GM23248 (cell line): ENCODE measurements at regions not wholly inside any gene's neighbourhood (a gene's known extent, or its start where the extent isn't known, plus 50 kb on each side); places are given as distances from the start of the nearest gene placed in this dataset.

Source experiments
- EZH2 ChIP-seq: fragments of 200-600 bp; sonication (generic); IDR thresholded peaks from 2 replicates; pipeline ENCODE4 v1.6.1; 2018; ENCODE audit warnings: antibody characterized with exemption, mild to moderate bottlenecking; ENCODE audit not compliant: insufficient read depth, poor library complexity, severe bottlenecking
- EZH2phosphoT487 ChIP-seq: fragments of 200-600 bp; sonication (generic); IDR thresholded peaks from 2 replicates; pipeline ENCODE4 v1.6.1; 2018; ENCODE audit warnings: antibody characterized with exemption, moderate library complexity, mild to moderate bottlenecking, low read depth; ENCODE audit not compliant: insufficient read depth

DNA sequence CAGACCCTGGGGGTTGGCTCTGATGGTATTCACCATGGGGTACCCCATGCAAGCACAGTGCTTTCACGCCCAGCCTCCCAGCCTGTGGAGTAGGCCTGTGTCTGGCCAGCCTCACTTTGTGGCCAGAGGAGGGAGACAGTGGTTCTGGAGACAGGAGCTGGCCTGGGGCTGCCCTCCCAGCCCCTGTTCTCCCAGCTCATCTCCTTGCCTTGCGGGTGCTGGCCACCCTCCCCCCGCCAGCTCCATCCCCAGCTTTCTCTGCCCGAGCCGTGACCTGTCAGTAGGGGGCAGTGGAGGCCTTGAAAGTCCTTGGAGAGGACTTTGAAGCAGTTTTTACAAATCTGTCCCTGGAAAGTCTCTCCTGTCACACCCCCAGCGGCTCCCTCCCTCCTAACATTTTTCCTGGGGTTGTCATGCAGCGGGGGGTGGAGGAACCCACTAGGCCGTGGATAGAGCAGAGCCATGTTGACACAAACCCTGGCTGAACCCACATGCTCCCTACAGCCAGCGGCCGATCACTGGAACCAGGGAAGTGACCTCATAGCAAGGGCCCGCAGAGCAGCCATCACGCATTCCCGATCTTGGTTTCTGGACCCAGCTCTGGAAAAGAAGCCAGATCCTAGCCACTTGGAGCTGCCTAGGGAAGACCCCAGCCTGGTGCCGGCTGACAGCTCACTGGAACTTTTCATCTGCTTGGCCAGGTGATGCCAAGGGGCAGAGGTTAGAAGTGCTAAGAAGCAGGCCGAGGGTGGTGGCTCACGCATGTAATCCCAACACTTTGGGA, 289.4 kb downstream of the SEC14L1 start:
- TF ChIP-seq EZH2 = no peak
- no peak for TF ChIP-seq EZH2phosphoT487
